ENCODE measurements at regions not wholly inside any gene's neighbourhood (a gene's known extent, or its start where the extent isn't known, plus 50 kb on each side); places are given as distances from the start of the nearest gene placed in this dataset.
"Not testable (repeated sequence)": the region's sequence is repeated elsewhere in the genome, so short reads cannot be mapped to it uniquely, and the experiment has no call there.

- no peak for DNase-seq (ENCODE audit: low read depth in 2 of 2)
These were observed 174.9 kb downstream of the ETAA1 start for GRCh38 chr2:67571785-67572718.

DNA sequence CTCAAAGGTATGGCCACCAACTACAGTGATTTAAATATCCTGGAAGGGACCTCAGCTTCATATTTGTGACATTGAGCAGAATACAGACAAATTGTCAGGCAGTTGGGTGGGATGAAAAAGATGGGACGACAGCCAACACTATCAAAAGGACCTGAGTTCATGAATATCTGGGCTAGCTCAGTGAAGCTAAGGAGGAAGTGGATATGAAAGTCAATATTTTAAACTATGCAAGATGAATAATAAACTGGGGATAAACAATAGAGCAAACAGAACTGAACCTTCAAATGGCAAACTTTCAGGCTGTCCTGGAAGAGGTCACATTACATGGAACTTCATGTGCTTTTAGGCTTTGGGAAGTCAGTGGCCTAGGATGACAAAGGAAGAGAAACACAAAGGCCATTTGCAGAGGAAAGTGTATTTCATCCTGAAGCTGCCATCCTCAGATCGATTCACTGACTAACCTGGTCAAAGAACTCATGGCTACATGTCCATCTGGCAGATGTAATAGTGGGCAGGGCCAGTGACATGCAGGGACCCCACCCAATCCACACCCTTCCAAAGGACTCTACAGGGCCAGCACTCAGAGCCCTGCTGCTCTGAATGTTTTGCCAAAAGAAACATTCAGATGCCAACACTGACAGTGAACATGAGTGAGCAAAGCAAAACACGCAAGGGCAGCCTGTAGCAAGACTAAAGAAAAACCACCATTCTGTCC lies 175.7 kb downstream of the ETAA1 start:
- no peak for DNase-seq (ENCODE audit: low read depth in 2 of 2)

DNA sequence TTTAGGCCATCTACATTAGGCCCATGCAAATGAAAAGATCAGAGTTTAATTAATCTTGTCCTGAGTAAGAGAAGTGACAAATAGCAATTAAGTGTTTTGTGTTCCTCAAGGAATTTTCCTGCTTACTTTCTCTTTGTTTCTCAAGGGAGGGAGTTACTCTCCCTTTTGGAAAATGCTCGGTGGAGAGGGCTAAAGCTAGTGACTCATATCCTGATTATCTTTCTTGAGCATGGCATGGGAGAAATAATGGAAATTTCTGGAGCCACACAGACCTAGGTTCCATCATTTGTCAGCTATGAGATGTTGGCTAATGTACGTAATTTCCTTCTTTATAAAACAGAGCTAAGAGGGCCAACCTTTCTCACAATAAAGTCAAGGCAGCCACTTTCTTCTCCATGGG lies 177.1 kb downstream of the ETAA1 start:
- no peak for DNase-seq (ENCODE audit: low read depth in 2 of 2)

DNA sequence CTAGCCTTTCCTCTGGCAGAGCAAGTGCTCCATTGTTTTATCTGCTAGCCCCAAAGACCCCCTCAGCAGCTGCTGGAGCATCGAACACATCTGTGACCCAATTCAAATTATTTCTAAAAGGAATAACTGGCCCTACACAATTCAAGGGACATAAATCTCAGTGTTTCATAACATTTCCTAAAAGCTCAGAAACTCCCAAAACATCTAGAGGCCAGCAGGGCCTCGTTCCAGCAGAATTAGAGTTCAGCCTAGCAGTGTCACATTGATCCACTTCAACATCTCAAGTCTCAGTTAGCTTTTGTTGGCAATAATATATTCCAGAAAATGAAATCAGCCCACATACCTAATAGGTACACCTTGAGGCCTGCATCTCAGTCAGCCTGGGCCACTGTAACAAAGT lies 179.1 kb downstream of the ETAA1 start:
- no peak for DNase-seq (ENCODE audit: low read depth in 2 of 2)

DNA sequence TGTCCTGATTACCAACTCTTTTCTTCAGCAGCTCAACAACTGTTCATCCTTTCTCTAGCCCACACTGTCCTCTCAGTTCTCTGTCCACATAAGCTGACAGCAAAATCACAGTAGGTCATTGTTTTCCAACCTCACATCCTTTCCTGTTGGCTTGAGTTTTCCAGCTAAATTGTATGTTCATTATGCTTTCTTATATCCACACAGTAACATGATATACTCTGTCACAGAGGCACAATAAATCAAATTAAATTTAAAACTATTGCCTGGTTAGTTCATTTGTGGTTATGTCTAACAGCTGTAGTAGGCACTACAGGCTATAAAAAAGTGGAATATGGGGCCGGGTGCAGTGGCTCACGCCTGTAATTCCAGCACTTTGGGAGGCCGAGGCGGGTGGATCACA lies 179.9 kb downstream of the ETAA1 start:
- DNase-seq (ENCODE audit: low read depth in 2 of 2), result no peak

DNA sequence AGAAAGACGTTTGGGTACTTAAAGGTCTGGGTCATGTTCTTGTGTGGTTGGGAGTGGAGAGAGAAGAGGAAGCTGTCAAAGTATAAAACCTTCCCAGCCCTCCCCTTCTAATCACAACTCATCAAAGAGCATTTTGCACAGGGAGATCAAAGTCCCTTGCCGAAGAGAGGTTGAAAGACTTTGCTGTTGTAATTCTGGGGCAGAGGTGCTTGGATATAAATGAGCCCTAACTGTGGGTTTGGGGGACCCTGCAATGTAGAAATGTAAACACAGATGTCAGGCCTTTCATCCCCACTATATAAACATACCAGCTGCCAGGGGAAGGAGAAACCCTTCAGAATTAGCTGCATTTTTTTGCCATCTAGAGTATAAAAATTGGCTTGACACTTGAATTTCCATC lies 182.1 kb downstream of the ETAA1 start:
- DNase-seq (ENCODE audit: low read depth in 2 of 2), result no peak

DNA sequence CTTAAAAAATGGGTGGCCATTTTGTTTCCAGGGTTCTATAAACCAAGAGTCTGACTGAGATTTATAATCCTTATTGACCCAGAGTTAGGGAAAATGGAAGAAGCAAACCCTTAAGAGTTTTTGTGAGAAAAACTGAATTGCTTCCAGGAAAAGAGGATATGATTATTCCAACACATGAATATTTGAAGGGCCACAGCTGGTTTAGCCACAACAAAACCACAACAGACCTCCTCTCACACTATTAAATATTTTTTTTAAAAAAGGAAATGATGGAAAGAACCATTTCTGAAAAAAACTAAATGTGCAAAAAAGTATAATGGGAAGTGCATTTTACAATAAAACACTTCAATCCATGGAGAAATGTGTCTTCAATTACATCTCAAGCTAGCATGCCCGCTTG lies 182.7 kb downstream of the ETAA1 start:
- no peak for DNase-seq (ENCODE audit: low read depth in 2 of 2)

DNA sequence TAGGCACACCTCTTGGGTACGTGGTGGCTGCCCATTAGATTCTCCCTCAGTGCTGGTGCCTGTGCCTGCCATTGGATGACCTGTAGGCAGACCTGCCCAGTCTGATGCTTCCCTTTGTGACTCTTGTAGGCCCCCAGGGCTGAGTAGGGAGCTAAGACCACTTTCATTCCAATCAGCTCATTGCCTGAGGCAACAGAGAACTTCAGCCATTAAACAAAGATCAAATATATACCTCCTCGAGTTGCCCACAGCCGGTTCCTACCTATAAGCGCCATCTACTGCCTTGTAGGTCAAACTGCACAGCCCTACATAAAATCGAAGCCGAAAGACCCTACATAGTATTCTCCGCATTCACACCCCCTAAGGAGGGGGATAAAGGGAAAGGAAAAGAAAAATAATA lies 184.6 kb downstream of the ETAA1 start:
- DNase-seq (ENCODE audit: low read depth in 2 of 2), result no peak

- no peak for DNase-seq (ENCODE audit: low read depth in 2 of 2)
These were observed 186.1 kb downstream of the ETAA1 start for GRCh38 chr2:67583185-67583584.

- no peak for DNase-seq (ENCODE audit: low read depth in 2 of 2)
These were observed 188.3 kb downstream of the ETAA1 start for GRCh38 chr2:67585400-67585799.

DNA sequence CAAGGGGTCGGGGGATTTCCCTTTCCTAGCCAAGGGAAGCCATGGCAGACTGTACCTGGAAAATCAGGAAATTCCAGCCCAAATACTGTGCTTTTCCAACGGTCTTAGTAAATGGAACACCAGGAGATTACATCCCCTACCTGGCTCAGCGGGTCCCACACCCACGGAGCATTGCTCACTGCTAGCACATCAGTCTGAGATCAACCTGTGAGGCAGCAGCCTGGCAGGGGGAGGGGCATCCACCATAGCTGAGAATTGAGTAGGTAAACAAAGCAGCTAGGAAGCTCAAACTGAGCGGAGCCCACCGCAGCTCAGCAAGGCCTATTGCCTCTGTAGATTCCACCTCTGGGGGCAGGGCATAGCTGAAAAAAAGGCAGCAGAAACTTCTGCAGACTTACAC lies 192.0 kb downstream of the ETAA1 start:
- not testable (repeated sequence) for DNase-seq (ENCODE audit: low read depth in 2 of 2)

DNA sequence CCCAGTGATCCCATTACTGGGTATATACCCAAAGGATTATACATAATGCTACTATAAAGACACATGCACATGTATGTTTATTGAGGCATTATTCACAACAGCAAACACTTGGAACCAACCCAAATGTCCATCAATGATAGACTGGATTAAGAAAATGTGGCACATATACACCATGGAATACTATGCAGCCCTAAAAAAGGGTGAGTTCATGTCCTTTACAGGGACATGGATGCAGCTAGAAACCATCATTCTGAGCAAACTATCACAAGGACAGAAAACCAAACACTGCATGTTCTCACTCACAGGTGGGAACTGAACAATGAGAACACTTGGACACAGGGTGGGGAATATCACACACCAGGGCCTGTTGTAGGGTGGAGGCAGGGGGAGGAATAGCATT lies 197.4 kb downstream of the ETAA1 start:
- not testable (repeated sequence) for DNase-seq (ENCODE audit: low read depth in 2 of 2)

- DNase-seq (ENCODE audit: low read depth in 2 of 2), result no peak
These were observed 199.7 kb downstream of the ETAA1 start for GRCh38 chr2:67596871-67597270.

DNA sequence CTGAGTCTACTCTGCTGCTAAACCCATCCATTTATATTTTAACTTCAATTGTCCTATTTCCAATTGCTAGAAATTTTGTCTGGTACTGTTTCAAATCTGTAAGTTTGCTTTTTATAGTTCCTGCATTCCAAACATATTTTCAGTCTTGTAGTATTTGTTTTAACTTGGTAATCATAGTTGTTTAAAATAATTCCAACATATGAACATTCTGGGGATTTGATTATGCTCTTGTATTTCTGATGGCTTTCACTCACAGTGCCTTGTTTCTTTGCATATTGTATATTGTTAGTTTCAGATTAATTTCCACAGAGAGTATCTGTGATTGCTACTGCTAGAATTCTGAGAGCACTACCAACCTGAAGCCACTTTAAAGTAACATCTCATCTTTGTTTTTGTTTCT lies 202.4 kb downstream of the ETAA1 start:
- DNase-seq (ENCODE audit: low read depth in 2 of 2), result no peak

DNA sequence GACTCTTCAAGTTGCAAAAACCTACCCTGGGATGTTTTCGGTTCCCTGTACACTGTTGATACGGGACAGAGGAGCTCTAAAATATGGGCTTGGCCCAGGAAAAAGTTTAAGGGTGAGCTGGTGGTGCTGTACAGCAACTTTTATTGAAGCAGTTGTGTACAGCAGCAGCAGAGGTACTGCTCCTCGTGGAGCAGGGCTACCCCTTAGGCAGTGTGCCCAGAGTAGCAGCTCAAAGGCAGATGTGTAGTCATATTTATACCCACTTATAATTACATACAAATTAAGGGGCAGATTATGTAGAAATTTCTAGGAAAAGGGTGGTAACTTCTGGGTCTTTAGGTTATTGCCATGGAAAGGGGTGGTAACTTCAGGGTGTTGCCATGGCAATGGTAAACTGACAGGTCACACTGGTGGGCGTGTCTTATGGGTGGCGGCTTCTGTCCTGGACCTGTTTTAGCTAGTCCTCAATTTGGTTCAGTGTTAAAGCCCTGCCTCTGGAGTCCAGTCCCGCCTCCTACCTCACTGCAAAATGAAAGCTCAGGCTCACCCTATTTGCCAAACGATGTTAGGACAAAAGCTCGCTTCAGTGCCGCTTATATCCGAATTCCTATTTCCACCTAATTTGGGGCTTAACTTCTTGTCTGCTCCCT lies 203.2 kb downstream of the ETAA1 start:
- no peak for DNase-seq (ENCODE audit: low read depth in 2 of 2)

DNA sequence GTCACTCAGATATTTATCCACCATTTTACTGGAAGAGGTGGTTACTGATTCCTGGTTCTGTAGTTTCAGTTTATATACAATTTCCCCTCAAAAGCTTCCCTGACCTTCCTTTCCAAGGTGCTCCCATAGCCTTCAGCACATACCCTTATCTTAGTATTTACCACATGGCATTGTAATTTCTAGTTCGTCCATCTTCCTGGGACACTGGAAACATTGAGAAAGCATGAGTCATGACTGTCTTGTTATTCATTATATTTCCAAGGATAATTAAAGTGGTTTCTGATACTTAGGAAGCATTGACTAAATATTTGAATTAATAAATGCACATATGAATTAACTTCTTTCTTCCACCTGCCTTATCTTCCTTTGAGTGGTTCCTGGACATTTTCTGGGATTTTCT lies 203.8 kb downstream of the ETAA1 start:
- peak in 1 of 2 experiments; percentile 29 for DNase-seq (ENCODE audit: low read depth in 2 of 2)

GRCh38 chr2:67604360-67604759 lies 207.2 kb downstream of the ETAA1 start:
- peak in 1 of 2 experiments; percentile 53 for DNase-seq (ENCODE audit: low read depth in 2 of 2)

DNA sequence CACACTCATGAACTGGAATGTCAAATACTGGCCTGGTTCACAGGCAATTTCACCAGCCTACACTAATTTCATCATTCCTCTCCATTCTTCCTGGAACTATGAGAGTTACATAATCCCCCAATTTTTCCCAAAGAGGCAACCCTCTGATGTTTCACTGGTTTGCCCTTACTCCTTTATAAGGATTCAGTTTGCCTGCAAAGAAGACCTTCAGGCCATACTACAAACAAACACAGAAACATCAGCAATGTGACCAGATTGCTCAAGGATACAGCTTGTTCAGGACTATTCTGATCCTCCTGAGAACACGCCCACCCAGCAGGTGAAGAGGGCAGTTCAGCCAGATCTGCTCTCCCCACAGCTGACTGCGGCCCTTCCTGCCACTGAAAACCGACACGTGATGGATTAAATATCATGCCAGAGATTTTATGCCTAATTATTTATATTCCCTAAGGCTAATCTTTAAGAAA lies 215.5 kb downstream of the ETAA1 start:
- DNase-seq (ENCODE audit: low read depth in 2 of 2), result no peak

DNA sequence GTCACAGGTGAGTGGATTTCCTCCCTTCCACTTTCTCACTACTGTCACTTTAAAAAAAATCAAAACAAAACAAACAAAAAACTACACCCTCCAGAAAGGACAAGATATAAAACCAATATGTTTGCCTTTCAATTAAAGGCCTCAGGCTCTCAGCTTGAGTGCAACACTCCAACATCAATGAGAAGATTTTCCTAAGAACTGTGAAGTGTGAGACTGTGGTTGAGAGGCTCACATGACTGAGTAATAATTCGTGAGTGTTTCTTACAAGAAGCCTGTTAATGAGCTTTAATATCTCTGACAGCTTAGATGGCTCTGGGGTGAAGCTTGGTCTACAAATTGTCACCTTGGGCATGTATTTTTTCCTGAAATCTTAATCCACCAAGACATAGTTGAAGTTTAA lies 216.1 kb downstream of the ETAA1 start:
- DNase-seq (ENCODE audit: low read depth in 2 of 2), result no peak

GRCh38 chr2:67614454-67614853 lies 217.3 kb downstream of the ETAA1 start:
- DNase-seq (ENCODE audit: low read depth in 2 of 2), result no peak

DNA sequence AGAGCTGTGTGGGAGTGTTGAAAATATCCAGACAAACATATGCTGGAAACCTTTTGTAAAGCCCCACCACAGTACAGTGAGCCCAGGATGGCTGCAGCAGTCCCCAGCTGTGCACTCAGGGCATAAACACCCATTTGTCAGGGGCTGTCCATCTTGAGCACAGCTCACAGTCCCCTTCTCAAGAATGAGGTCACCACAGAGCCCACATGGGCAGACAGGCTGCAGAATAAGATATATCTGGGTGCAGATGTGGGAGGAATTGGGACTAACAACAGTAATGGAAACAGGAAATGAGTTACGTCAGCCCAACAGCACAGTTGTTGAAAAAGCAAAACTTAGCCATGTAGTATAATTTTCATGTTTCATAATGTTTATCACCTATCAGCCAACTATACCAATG lies 219.6 kb downstream of the ETAA1 start:
- DNase-seq (ENCODE audit: low read depth in 2 of 2), result peak; percentile 43 to 49

DNA sequence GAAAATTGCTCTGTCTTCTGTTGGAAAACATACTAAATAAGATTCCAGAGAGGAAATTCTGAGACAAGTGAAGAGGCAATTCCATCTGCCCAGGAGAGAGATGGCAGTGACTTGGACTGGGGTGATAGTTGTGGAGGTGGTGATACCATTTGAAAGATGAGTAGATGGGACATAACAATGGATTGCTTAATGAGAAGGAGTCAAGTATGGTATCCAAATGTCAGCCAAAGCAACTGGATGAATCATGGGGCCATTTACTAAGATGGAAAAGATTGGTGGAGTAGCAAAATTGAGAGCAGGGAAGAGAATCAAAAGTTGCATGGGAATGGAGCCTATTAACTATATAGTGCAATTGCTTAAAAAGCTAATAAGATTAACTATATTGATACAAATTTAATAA lies 222.1 kb downstream of the ETAA1 start:
- DNase-seq (ENCODE audit: low read depth in 2 of 2), result no peak
